B cell (primary cell): ENCODE measurements at regions not wholly inside any gene's neighbourhood (a gene's known extent, or its start where the extent isn't known, plus 50 kb on each side); places are given as distances from the start of the nearest gene placed in this dataset.
"Not testable (repeated sequence)": the region's sequence is repeated elsewhere in the genome, so short reads cannot be mapped to it uniquely, and the experiment has no call there.

Experiments
- CTCF ChIP-seq: fragments of 200-600 bp; IDR thresholded peaks from one replicate; pipeline ENCODE4 v1.8.0; 2022; ENCODE audit warnings: antibody characterized with exemption, mild to moderate bottlenecking
- EZH2 ChIP-seq: IDR thresholded peaks from 2 replicates; pipeline ENCODE4 v1.6.1; 2012; ENCODE audit warnings: borderline replicate concordance, low read depth, mild to moderate bottlenecking, moderate library complexity, low read length; ENCODE audit not compliant: insufficient read depth, poor library complexity, severe bottlenecking

GRCh38 chr9:40942730-40943129 is 185.8 kb downstream of the FOXD4L6 start:
- TF ChIP-seq CTCF, EZH2: not testable (repeated sequence)
